ENCODE measurements at regions not wholly inside any gene's neighbourhood (a gene's known extent, or its start where the extent isn't known, plus 50 kb on each side); places are given as distances from the start of the nearest gene placed in this dataset.

DNA sequence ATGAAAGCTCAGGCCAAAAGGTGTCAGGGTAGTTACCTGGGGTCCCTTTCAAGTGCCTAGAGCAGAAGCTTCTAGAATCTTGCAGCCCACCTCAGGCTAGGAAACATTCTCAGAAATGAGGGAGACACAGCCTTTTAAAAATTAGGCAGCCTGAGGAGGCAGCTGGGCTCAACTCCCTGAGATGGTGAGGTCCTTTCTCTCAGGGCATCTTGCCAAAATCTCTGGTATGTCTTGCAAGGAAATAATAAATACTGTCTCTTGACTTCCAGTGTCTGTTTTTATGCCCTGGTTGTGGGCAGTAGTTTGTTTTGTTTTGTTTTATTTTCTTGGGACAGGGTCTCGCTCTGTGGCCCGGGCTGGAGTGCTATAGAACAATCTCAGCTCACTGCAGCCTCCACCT is 100.9 kb upstream of the APC start (continued):
- TF ChIP-seq, protein P1, sequence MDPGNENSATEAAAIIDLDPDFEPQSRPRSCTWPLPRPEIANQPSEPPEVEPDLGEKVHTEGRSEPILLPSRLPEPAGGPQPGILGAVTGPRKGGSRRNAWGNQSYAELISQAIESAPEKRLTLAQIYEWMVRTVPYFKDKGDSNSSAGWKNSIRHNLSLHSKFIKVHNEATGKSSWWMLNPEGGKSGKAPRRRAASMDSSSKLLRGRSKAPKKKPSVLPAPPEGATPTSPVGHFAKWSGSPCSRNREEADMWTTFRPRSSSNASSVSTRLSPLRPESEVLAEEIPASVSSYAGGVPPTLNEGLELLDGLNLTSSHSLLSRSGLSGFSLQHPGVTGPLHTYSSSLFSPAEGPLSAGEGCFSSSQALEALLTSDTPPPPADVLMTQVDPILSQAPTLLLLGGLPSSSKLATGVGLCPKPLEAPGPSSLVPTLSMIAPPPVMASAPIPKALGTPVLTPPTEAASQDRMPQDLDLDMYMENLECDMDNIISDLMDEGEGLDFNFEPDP (CRISPR knock-in tag; IDR thresholded peaks at IDR 0.05) = no peak
- TF ChIP-seq NFYB (IDR thresholded peaks at IDR 0.05; ENCODE audit: extremely low read depth, insufficient read length) = no peak
- TF ChIP-seq NR4A1 (CRISPR knock-in tag; IDR thresholded peaks at IDR 0.05) = no peak
- no peak for TF ChIP-seq NR4A1 (tag; IDR thresholded peaks at IDR 0.05)

DNA sequence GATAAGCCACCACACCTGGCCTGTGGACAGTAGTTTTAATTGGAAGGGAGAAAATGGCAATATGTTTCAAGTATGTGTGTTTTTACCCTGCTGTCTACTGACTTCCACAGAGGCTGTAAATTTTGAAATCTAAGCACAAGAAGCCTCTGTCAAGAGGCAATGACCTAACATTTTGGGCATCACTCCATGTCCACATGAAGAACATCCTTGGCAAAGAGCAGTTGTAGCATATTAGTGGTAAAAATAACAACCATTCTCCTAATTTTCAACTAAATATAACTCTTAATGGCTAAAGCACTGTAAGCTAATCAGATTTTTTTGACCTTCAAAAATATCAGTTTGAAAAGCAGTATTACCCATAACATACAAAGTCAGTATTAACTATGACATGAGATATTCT is 100.3 kb upstream of the APC start:
- Histone ChIP-seq H3K27me3 (ENCODE audit: control insufficient read depth in 2 of 2, insufficient read depth in 2 of 2, low read length in 2 of 2) (peaks cover 4 to 6% of the 10 kb centered on the region in 2 experiments; a peak in 1 of 5 replicates), H4K20me1 (replicated peaks; ENCODE audit: control insufficient read depth, insufficient read depth, low read length) (no peaks in the 10 kb centered on the region), H3K9me1 (ENCODE audit: control insufficient read depth, insufficient read depth, low read length) (no peaks in the 10 kb centered on the region), H3K27ac (ENCODE audit: extremely low read depth, low read depth, low read length) (no peak overlapping the region), H3K9me3 (replicated peaks; ENCODE audit: control insufficient read depth, insufficient read depth, low read depth, low read length) (no peaks in the 10 kb centered on the region; the same call in 1 of the 2 replicates), H3K4me1 (replicated peaks in 1 of 2; ENCODE audit: control insufficient read depth in 2 of 2, insufficient read depth in 2 of 2, low read length in 2 of 2) (no peaks in the 10 kb centered on the region), H3K79me2 (ENCODE audit: control insufficient read depth, insufficient read depth, low read length) (no peaks in the 10 kb centered on the region), H3K9ac (ENCODE audit: insufficient read depth in 1 of 2, low read depth in 2 of 2, low read length in 2 of 2) (no peak overlapping the region), H3K36me3 (ENCODE audit: control insufficient read depth, insufficient read depth, low read length) (no peaks in the 10 kb centered on the region), H3K4me3 (no peak overlapping the region), H3K4me2 (ENCODE audit: insufficient read depth, low read length) (no peak overlapping the region), H2AFZ (ENCODE audit: low read depth, low read length) (no peak overlapping the region)
- TF ChIP-seq TCFL5 (CRISPR knock-in tag; conservative IDR thresholded peaks at IDR 0.05) (no peak), CBX2 (IDR thresholded peaks at IDR 0.05; ENCODE audit: insufficient read depth, low read length, poor library complexity, severe bottlenecking) (no peak), NFE2 (IDR thresholded peaks at IDR 0.05; ENCODE audit: low read depth) (no peak), HNRNPK (IDR thresholded peaks at IDR 0.05; ENCODE audit: low read depth, low read length, poor library complexity, severe bottlenecking) (no peak), IFI16 (CRISPR knock-in tag; IDR thresholded peaks at IDR 0.05) (no peak), SIX5 (IDR thresholded peaks at IDR 0.05; ENCODE audit: borderline replicate concordance in 1 of 2, insufficient read depth in 1 of 2, low read depth in 1 of 2, low read length in 2 of 2) (no peak), ZNF140 (CRISPR knock-in tag; IDR thresholded peaks at IDR 0.05) (no peak)
- TF ChIP-seq, protein P2, sequence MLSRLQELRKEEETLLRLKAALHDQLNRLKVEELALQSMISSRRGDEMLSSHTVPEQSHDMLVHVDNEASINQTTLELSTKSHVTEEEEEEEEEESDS (CRISPR knock-in tag; IDR thresholded peaks at IDR 0.05) = no peak
- in situ Hi-C loops (cut with MboI) (no loop called here), intact Hi-C loops (cut with micrococcal nuclease) (no loop called here)
- BruUV-seq (replicated peaks) = no TSS peak
- no peak for FAIRE-seq
- ATAC-seq = no peak
- no peak for DNase-seq (ENCODE audit: extremely low read depth in 1 of 4, low spot score in 3 of 4)
- CTCF ChIA-PET (ENCODE audit: low intra/inter-chr PET ratio) = no interaction called here
- POLR2A ChIA-PET = no interaction called here
